ENCODE measurements at regions not wholly inside any gene's neighbourhood (a gene's known extent, or its start where the extent isn't known, plus 50 kb on each side); places are given as distances from the start of the nearest gene placed in this dataset.

DNA sequence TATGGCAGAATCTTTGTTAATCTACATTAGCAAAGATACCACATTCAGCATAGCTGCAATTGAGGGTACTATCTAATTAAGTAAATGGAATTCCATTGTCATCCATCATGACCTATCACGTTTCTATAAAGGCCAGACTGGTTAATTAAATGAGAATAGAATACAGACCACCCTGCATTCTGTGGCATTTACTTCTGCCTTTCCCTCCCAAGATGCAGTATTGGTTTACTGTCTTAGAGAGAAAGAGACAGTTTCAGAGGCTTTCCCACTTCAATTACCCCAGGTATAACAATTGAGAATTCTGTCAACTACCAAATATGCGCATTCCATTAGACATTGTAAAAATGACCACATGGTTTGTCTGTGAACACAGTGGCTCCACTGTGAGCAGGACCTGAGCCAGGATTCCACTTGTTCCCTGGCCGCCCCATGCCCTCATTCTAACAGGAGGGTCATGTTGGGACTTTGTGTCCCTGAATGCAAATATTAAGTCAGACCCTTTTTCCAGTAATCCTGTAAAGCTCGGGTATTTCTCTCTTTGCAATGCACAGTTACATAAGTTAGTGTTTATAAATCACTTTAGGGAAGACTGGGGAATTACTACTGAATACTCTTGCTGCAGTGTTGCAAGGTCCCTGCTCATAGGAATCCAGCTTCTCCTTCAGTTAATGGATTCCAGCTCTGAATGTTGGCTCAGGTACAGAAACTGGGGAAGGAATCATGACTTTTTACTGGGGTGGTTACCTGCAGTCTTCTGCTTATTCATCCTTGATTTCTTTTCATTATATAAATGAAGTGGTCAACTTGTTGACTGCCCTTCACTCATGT lies 261.0 kb downstream of the PDGFC start:
- no peak for DNase-seq

DNA sequence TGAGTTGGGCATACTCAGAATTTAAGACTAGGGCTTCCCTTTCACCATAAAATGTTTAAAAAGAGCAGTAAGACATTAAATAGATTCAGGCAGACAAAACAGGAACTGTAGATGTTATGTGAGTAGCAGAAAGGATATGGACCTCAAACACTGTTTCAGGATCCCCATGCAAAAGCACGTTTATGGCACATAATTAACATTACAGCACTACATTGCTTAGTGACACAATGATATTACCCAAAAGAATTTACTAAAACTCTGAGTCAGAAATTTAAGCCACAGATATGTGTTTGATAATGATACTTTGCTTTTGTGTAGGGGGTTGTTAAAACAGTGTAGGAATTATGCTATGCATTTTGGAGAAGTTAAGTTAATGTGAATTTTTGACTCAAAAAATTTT lies 266.3 kb downstream of the PDGFC start:
- no peak for DNase-seq

DNA sequence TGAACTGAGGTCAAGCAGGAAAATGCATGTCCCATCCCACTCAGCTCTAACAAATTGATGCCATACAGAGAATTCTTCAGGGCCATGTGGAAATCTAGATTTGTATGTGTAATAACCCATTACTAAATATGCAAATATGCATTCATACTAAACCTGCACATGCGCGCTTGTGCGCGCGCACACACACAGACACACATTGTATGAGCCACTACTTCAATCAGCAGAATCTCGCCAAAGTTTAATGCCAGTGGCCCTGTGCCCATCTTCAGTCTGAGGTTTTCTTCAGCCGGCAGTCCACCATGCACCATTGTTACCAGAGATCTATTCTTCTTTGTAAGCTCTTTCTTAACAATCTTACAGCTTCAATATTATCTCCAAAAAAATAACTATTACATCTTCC lies 276.4 kb downstream of the PDGFC start:
- no peak for DNase-seq

DNA sequence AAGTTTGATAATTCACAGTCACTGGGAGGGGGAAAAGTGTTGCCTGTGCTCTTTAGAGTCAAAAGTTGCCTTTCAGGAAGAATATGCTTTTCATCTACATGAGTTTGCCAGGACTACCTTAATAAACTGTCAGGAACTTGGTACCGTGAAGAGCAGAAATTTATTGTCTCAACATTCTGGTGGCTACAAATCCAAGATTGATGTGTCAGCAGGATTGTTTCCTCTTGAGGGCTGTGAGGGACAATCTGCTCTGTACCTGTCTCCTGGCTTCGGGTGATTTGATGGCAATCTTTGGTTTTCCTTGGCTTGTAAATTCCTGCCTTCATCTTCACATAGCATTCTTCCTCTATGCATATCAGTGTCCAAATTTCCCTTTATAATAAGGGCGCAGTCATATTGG lies 277.2 kb downstream of the PDGFC start:
- DNase-seq: no peak

DNA sequence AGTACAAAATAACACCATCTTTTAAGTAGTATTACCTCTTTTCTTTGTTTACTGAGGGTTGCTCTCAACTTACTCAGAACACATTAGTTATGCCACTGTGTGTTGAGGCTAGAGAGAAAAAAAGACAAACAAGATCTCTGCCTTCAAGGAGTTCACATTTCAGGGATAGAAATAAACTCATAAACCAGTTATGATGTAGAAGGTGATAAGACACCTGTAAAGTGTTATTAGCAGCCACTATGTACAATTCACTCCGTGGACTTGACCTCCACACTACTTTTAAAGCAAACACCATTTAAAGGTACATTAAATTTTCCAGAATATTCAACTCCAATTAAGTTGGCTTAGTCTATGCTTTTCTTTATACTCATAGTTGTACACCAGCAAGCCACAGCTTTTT lies 278.0 kb downstream of the PDGFC start:
- DNase-seq: no peak

DNA sequence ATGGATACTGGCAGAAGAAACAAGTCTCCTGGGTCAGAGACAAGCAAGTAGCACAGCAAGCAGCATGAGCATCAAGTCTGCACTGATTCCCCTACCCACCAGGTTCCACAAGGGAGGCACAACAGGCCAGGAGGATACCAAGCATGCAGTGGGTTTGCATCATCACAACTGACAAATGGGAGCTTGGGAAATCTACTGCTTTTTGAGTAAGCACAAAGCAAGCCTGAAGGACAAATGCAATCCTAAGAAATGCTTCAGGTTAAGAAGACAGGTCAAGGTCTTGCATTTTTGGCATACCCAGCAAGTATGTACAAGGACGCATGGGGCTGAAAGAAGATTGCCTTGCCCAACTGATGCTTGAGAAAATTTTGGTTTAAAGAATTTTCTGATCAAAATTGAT lies 279.6 kb downstream of the PDGFC start:
- DNase-seq: no peak

DNA sequence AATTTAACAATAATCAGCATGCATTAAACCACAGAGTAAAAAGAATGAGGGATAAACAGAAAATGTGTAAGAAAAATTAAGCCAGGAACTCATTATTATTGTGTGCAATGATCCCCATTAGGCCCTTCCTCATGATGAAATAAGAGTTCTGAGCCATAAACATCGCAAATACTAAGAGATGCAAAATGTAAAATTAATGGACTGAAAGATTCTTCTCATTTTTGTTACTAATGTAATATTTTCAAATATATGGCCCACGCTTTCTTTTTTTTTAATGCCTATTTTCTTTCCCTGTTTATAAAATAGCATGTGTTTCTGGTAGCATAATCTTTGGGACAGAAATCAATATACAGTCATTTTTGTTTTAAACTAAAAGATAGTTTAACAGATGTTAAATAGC lies 281.0 kb downstream of the PDGFC start:
- DNase-seq: no peak

DNA sequence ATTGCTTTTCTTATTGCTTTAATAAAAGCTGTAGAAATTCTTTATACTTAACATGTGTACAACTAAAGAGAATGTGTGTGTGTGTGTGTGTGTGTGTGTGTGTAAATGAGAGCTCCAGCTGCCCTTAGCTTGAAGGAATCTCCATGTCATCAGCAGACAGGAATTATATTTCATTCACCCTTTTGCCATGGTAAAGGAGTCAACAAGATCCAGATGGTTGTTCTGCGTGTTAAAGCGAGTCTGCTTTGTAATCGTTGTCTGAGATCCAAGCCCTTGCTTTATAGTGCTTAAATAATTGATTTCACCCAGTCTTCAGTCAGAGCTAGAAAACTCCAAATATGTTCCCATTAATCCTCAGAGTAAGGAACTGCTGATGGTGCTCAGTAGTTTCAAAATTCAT lies 285.5 kb downstream of the PDGFC start:
- peak; percentile 94 for DNase-seq

DNA sequence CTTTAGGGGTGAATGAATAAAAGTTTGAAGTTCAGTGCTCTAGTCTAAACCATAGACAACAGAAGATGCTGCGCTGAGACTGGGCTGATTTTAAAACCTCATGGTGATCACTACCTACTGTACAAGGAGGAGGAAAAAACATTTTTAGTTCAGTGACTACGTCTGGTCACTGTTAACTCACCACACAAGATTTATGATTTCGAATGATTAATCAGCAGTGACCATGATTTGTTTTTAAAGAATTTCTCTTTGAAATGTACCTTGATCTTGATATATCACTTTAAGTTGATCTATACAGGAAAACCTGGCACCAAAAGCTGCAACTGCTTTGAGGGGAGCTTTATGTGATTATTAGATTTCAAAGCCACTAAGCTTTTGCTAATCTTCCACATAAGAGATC lies 286.3 kb downstream of the PDGFC start:
- DNase-seq: no peak

DNA sequence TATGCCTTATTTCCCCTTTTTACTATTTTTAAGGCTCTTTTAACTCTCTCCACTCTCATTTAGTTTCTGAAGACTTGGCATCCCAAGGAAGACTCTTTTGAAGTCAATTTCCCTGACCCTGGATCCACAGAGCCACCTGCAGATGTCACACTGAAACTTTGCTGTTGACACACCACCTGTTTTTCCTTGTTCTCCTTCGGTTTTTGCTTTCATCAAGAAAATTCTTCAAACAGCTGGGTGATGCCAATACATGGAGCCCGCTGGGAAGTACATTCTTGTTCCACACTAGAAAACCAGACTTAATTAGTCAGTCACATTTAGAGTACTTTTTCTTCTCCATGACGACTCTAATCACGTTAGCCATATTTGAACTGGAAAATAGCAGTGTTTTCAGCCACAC lies 293.9 kb downstream of the PDGFC start:
- no peak for DNase-seq

DNA sequence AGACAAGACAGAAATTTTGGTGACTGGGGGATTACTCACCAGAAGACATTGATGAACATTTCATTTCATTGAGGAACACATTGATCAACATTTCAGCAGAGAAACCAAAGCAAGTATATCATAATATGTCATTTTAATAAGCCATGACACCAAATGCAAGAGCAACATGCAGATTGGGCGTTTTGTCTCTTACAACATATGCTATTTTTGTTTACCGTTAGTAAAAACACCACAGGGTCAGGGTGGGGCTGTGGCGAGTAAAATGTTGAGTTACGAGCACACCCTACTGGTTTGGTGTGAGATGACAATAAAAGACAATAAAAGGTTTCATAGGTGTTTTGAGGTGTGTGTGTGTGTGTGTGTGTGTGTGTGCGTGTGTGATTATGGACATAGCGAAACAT lies 294.5 kb downstream of the PDGFC start:
- peak; percentile 51 for DNase-seq

DNA sequence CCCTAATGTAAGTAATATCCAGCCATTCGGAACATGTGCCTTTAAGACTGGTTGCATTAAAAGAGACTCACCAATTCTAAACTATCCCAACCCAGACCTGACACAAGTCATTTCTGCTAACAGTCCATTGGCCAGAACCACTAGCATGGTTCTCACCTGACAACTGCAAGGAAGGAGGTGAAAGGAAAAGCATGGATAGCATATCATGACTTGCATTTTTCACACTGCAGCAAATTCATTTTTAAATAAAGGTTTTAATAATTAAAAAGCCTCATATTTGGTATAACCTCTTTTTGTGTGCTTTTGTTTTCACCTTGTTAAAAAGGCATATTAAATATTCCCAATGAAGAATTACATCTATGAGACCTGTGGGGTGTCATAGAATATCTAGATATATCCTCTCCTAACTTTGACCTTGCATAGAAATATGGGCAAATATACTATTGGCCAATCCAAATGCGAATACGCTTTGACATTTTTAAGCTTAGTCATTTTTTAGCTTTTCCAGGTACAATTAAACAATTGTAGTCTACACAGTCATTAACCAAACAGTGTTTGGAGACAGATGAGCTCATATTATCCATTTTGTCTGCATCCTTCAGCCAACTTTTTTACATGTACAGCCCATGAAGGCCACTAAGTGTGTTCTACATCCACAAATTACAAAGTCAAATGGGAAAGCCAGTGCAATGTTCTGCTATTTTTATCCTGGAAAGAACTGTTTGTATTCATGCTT lies 295.3 kb downstream of the PDGFC start:
- no peak for DNase-seq

DNA sequence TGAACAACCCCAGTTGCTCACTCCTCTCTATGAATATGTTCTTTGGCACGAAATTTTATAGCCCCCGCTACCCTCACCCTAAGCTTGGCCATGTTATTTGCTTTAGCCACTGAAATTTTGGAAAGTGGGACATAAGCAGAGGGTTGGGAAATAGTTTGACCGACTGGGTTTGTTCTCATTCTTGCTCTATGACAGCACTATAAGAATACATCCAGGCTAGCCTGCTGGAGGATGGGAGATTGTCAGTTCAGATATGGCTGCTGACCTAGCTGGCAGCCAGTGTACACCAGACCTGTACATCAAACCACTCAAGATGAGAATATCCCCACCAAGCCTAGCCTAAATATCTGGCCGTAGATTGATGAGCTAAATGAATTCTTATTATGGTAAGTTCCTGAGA lies 298.1 kb downstream of the PDGFC start:
- DNase-seq: peak; percentile 25

DNA sequence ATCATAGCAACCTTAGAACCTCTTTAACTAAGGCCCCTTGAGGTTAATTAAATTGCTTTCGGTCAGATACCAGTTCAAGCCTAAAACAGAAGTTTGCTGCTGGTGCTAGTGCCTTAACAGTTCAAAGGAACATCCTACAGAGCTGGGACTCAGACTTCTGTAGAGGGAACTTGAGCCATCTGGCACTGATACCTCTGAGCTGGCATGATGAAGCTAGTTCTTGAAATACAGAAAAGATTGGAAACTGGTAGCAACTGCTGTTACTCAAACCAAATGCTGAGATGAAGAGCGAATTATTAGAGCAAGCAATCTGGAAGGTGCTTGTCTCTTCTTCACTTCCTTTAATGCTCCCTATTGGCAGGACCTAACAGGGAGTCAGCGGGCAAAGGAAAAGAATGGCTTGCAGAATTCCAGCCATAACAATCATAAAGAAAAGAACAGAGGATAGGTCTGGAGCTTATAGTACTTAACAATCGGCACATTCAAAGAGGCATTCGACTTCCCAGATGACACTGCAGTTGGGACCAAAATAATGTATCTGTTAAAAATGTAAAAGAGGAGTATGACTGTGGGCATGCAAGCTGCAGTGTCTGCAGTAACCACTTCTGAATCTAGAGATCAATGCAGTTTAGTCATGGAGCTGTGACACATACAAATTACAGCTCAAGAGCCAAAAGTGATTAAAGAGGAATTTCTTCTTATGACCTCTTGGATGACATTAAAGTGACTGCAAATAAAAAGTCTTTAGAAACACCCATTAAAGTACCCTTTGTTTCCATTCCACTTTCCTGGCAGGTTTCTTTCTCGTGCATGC lies 298.9 kb downstream of the PDGFC start:
- peak; percentile 94 for DNase-seq

DNA sequence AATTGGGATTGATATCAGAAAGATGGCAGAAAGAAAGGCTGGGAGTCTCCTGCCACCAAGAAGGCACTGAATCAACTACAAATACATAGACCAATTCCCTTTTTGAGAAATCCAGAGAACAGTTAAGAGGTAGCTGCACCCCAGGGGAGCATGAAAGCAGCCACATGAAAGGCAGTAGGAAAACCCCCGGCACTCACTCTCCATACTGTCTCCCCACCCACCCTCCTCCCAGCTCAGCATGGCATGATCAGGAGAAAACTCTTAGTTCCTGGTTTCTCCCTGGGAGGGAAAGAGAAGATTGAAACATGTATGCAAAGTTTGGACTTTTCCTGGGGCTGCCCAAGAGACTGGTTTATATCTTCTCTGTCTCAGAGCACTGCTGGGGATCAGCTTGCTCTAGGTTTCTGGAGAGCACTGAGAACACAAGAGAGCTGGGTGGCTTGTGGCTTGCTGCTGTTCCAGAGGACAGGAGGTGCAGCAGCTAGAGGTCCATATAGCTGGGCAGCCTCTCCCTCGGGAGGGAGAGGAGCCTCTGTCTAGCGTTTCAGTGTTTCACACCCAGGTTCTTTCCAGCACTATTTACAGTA lies 305.7 kb downstream of the PDGFC start:
- no peak for DNase-seq

DNA sequence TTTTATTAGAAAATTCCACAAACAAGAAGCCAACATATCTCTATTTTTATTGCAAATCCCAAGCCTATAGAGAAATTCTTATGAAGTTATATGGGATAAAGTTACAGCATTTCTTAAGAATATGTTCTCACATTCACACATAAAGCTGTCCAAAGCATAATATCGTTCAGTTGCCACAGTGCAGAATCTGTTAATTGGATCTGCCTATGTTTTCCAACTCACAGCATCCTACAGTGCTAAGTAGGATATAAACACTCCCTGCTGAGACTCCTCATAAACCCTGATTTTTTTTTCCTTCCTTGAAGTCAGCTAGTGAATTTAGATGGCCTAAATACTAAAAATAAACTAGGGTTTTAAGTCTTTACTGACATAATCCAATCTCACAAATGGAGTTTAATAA lies 307.9 kb downstream of the PDGFC start:
- no peak for DNase-seq

DNA sequence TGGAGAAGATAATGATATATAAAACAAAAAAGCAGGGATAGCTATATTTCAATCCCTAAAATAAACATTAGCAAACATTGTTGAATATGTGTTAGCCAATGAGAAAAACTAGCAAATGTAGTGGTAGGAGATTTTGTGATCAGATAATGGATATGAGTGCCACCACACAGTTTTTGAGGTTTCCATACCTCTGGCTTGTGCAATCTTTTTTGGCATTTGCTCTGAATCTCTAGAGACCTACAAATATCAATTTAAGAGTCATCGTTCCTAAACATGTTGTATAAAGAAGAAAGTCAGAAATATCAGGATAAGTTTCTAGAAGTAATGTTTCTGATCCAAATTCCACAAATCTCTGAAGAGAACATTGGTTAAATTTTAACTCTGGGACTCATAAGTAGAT lies 308.7 kb downstream of the PDGFC start:
- DNase-seq: no peak

DNA sequence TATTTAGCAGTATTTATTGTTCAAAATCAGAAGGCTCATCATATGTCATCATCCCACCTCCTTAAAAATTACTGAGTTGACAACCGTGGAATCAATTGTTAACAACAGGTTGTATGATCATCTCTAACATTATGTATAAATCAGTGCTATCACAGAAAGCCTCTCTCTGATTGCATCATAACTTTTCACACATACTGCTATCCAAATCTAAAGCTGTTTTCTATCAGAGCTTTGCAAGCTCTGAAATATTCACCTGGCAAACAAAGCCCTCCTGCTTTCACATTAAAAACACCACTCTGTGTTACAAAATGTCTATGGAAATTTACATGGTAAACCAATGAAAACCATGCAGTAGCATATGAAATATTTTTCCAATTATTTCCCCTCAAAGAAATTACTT lies 310.0 kb downstream of the PDGFC start:
- DNase-seq: no peak

DNA sequence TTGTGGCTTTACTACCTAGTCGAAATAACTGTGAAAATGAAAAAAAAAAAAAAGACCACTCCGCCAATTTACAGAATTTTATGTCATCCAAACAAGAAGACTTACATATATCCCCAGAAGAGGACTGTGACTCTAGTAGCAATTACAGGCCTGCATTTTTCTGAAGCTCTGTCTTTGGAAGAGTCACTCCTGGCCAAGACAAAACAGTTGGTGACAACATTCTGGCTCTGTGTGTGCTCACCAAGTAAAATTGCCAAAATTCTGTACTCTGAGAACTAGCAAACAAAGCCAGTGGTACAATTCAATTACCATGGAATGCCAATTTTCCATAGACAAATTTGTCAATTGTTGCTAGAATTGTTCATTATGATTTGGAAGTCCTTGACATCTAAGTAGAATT lies 311.1 kb downstream of the PDGFC start:
- peak; percentile 67 for DNase-seq

DNA sequence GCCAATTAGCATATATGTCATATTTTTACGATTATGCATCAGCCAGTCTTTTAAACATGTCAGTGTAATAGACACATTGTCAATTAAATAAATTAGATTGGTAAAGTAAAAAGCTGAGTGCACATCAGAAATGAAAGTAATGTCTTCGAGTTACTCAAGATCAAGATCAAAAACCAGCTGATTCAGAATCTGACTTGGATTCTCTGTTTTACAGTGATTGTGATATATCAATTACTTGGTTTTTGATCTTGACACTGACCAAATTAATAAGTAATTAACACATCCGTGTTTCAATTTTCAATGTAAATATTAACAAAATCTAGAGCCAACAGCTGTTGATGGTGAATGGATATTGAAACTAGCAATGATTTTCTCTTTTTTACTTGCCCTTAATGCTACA lies 311.6 kb downstream of the PDGFC start:
- DNase-seq: no peak

DNA sequence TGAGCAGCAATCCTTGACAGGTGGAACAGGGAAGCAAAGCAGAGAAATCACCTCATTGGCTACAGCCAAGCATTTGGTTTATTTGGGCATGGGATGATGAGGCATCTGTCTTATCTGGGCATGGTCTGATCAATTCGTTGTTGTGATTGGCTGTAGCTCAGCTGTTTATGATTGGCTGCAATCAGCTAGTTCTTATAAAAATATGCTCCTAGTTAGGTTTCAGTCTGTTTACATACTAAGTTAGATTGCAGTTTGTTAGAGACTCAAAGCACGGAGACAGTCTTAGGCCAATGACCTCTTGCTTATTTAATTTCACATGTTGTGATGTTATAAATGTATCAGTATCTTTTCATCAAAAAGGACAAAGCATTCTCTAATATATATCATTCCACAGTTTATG lies 312.0 kb downstream of the PDGFC start:
- peak; percentile 8 for DNase-seq

DNA sequence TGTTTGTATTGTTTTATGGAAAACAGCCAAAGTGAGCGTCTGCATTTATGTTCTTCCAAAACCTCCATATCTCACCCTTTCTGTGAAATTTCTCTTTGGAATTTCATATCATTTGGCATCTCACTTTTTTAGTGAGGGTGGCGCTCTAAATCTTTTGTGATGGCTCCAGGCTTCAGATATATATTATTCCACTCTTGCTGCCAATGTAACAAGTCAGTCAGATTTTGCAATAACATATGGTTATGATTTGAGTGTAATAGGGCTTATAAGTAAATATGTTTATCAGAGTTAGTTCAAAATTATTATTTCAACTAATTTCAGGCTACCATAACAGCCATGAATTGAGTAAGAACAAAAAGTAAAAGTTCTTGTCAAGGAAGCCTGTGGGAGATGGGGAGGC lies 314.7 kb downstream of the PDGFC start:
- no peak for DNase-seq

DNA sequence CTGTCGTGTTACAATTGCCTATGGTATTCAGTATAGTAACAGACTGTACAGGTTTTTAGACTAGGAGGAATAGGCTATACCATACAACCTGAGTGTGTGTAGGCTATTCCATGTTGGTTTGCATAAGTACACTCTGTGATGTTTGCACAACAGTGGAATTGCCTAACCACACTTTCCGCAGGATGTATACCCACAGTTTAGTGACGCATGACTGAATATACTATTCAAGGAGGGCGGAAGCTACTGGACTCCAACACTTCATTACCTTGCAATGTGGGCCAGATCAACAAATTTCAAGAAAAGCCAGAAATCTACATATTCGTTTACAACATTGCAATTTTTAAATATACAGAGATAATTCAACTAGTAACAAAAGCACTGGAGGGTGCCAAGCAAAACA lies 317.2 kb downstream of the PDGFC start:
- no peak for DNase-seq
